Omental fat pad (tissue), 3 donors: ENCODE measurements at regions not wholly inside any gene's neighbourhood (a gene's known extent, or its start where the extent isn't known, plus 50 kb on each side); places are given as distances from the start of the nearest gene placed in this dataset.
"Not testable (repeated sequence)": the region's sequence is repeated elsewhere in the genome, so short reads cannot be mapped to it uniquely, and the experiment has no call there.

ENCODE experiments used
- ATAC-seq: fragments of 150-250 bp; one replicate; pipeline ENCODE4 v1.9.1; 2016; ENCODE audit warnings: mild to moderate bottlenecking, moderate library complexity; ENCODE audit not compliant: low FRiP score
- DNase-seq: peaks from one replicate; pipeline ENCODE4 v3.0.0-alpha.2; 2019; ENCODE audit warnings: low spot score
- TF ChIP-seq, protein P1 (sequence below), 3 donors: fragments of 450-650 bp; IDR thresholded peaks; one replicate each; pipeline ENCODE4 v1.5.1; 2016 to 2017; ENCODE audit warnings: antibody characterized with exemption in 3 of 3, mild to moderate bottlenecking in 3 of 3, moderate library complexity in 2 of 3

DNA sequence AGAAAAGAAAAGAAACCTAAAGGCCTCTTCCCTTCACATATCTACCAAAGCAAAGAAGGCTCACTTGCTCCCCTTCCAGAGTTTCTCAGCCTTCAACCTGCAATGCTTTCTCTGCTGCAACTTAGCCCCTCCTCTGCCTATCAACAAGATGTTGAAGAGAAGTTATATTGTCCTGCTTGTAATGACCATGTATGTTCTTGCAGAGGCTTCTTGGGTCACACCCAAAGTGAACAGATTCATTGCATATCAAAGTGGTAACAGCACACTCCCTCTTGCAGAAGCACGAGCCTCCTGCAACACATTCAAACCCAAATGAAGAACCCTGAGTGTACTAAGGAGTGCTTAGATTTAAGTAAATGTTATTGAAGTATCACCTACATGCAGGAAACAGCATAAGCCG, 494.3 kb downstream of the NTRK2 start:
- TF ChIP-seq, protein P1, sequence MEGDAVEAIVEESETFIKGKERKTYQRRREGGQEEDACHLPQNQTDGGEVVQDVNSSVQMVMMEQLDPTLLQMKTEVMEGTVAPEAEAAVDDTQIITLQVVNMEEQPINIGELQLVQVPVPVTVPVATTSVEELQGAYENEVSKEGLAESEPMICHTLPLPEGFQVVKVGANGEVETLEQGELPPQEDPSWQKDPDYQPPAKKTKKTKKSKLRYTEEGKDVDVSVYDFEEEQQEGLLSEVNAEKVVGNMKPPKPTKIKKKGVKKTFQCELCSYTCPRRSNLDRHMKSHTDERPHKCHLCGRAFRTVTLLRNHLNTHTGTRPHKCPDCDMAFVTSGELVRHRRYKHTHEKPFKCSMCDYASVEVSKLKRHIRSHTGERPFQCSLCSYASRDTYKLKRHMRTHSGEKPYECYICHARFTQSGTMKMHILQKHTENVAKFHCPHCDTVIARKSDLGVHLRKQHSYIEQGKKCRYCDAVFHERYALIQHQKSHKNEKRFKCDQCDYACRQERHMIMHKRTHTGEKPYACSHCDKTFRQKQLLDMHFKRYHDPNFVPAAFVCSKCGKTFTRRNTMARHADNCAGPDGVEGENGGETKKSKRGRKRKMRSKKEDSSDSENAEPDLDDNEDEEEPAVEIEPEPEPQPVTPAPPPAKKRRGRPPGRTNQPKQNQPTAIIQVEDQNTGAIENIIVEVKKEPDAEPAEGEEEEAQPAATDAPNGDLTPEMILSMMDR (IDR thresholded peaks at IDR 0.05): no peak
- DNase-seq (no peak), ATAC-seq (no peak)

DNA sequence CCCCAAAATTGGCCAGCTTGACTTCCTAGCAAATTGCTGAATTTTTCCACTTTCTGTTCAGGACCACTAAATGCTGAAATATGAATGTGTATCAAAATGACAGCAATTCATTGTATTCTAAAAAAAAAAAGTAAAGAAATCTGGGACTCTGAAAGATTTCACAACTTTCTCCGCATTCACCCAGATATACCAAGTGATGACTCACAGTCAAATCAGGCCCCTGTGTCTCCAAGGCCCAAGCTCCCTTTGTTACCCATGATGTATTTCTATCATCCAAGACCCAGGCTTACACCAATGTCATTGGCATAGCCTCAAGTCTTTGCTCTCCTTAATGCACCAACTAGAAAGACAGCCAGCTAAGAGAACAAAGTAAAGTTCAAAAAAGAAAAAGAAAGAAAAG, 493.9 kb downstream of the NTRK2 start:
- DNase-seq: no peak
- no peak for ATAC-seq
- TF ChIP-seq, protein P1 (IDR thresholded peaks at IDR 0.05): no peak

DNA sequence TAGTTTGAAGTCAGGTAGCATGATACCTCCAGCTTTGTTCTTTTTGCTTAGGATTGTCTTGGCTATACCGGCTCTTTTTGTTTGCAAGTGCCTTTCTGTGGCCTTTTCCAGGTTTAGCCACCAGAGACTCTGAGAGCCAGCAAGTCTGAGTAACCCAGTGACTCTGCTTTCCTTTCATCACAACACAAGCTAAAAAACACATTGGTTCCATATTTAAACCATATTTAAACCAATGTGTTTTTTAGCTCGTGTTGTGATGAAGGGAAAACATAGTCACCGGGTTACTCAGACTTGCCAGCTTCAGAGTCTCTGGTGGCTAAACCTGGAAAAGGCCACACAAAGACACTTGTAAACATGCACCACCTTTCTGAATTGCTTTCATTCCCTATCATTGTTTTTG, 493.3 kb downstream of the NTRK2 start:
- ATAC-seq (no peak), DNase-seq (no peak)
- TF ChIP-seq, protein P1 (IDR thresholded peaks at IDR 0.05): no peak

DNA sequence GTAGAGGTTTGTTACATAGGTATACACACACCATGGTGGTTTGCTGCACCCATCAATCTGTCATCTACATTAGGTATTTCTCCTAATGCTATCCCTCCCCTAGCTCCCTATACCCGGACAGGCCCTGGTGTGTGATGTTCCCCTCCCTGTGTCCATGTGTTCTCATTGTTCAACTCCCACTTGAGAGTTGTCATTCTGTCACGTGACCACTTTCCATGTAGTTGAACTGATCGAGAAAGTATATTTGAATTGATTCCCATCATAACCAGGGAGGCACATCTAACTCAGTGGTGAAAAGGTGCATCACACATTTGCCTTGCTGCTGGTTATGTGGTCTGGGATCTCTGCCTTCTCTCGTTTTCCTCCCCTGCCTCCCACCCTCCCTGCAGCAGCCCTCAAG, 491.4 kb downstream of the NTRK2 start:
- not testable (repeated sequence) for DNase-seq, ATAC-seq

DNA sequence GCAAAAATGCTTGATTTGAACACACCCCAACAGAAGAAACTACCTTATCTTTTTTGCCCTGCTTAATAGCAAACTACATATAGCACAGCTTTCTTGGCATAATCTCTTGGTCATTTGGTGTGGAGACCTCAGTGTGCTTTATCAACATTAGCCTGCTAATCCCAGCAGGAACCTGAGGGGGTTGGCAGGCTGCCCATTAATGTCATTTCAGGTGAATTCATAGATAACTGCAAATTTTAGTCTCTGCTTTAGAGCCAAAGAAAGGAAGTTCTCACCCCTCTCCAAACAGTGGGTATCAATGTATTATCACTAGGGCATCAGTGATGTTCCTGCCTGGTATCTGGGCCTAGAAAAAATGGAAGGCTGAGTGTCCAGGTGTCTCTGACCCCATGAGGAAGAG, 489.0 kb downstream of the NTRK2 start:
- DNase-seq (no peak), ATAC-seq (no peak)
- TF ChIP-seq, protein P1 (IDR thresholded peaks at IDR 0.05): no peak

DNA sequence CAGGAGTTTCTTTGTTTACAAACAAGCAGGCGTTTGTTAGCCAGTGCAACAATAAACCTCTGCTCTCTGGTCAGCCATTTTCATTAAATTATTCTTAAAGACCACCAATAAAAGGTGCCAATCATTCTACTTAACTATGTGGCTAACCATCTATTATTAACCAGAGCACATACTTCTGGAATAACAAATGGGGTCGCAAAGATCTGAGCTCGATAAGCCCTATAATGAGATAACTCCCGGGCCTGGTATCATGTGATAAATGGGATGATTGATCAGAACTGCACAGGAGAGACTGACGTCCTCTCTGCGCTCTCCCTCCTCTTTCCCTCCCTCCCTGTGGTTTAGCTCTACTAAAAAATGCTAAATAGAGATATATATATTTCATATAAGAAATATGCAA, 488.2 kb downstream of the NTRK2 start:
- no peak for DNase-seq
- TF ChIP-seq, protein P1 (IDR thresholded peaks at IDR 0.05): no peak
- ATAC-seq: no peak

DNA sequence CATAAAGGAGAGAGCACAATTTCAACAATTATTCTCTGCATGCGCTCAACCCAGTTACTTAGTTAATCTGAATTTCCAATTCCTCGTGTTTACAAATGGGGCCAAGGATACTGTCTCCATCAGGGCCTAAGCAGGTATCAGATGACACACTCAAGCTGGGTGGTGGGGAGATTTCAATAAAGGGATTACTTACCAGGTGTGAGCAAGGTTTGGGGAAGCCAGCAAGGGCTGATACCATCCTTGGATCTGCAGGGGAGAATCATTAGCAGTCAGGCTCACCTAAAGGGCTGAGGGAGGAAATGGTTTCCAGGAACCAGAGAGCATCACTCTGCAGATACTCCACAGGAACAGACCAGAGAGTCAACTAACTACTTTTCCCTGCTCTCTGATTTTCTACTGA, 487.1 kb downstream of the NTRK2 start:
- no peak for DNase-seq
- no peak for ATAC-seq
- TF ChIP-seq, protein P1 (IDR thresholded peaks at IDR 0.05): no peak

DNA sequence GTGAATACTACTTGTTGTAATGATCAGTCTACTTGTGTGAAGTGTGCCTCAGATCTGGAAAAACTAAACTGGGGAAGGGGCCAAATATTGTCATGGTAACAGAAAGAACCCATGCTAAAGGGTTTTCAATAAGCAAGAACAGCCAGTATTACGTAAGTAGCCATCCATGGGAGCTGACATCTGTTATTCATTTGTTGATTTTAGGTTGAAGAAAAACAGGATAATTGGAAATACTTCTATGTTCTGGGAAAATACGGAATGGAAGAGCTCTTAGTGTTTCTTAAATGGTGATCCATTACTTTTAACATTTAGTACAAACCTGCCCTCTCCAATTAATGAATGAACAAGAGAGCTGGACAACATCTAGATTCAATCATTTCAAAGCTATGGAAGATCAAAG, 485.8 kb downstream of the NTRK2 start:
- TF ChIP-seq, protein P1 (IDR thresholded peaks at IDR 0.05): no peak
- ATAC-seq (no peak), DNase-seq (no peak)
